C4-2B (cell line): ENCODE measurements at regions not wholly inside any gene's neighbourhood (a gene's known extent, or its start where the extent isn't known, plus 50 kb on each side); places are given as distances from the start of the nearest gene placed in this dataset.
"Not testable (repeated sequence)": the region's sequence is repeated elsewhere in the genome, so short reads cannot be mapped to it uniquely, and the experiment has no call there.

ENCODE experiments used
- ZFX ChIP-seq: fragments of 450-650 bp; IDR thresholded peaks from 2 replicates; pipeline ENCODE4 v1.6.1; 2017
- TF ChIP-seq, protein P1 (sequence below): fragments of 450-650 bp; conservative IDR thresholded peaks from 2 replicates; pipeline ENCODE4 v1.5.1; 2017; ENCODE audit warnings: mild to moderate bottlenecking

DNA sequence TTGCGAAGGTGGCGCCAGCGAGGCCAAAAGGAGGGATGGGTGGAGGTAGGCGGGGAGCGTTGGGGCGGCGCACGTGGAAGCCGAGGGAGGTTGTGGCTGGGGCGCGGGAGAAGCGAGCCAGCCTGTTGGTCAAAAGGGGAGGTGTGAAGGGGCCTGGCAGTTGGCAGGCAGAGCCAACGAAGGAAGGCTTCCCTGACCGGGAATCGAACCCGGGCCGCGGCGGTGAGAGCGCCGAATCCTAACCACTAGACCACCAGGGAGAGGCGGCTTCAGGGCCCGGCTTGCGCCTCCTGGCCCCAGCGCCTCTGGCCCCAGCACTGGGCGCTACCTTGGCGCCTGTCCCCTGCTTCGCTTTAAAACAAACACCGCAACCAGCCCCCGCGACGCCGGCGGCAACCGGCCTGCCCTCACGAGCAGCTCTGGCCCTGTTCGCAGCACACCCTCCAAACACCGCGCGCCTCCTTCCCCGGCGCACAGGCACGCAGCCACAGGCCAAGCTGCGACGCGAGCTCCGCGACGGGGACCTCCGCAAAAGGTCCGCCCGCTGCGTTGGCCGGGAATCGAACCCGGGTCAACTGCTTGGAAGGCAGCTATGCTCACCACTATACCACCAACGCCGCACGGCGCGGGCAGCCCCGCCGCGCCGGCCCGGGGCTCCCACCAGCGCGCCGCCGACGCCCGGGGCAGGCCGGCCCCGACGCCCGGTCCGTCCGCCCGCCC lies 58.1 kb upstream of the FCGR2A start:
- TF ChIP-seq, protein P1, sequence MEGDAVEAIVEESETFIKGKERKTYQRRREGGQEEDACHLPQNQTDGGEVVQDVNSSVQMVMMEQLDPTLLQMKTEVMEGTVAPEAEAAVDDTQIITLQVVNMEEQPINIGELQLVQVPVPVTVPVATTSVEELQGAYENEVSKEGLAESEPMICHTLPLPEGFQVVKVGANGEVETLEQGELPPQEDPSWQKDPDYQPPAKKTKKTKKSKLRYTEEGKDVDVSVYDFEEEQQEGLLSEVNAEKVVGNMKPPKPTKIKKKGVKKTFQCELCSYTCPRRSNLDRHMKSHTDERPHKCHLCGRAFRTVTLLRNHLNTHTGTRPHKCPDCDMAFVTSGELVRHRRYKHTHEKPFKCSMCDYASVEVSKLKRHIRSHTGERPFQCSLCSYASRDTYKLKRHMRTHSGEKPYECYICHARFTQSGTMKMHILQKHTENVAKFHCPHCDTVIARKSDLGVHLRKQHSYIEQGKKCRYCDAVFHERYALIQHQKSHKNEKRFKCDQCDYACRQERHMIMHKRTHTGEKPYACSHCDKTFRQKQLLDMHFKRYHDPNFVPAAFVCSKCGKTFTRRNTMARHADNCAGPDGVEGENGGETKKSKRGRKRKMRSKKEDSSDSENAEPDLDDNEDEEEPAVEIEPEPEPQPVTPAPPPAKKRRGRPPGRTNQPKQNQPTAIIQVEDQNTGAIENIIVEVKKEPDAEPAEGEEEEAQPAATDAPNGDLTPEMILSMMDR = not testable (repeated sequence)
- not testable (repeated sequence) for TF ChIP-seq ZFX
